ENCODE measurements at regions not wholly inside any gene's neighbourhood (a gene's known extent, or its start where the extent isn't known, plus 50 kb on each side); places are given as distances from the start of the nearest gene placed in this dataset.

- peak; percentile 92 for TF ChIP-seq ZNF407 (CRISPR knock-in tag; IDR thresholded peaks at IDR 0.05; ENCODE audit: not compliant biosample characterization)
- no peak for TF ChIP-seq SRSF4 (IDR thresholded peaks at IDR 0.05; ENCODE audit: low read depth, low read length, poor library complexity, severe bottlenecking)
- no peak for TF ChIP-seq ZBTB3 (CRISPR knock-in tag; IDR thresholded peaks at IDR 0.05; ENCODE audit: borderline replicate concordance, low read depth)
- TF ChIP-seq ZNF790 (CRISPR knock-in tag; IDR thresholded peaks at IDR 0.05; ENCODE audit: borderline replicate concordance) = no peak
- TF ChIP-seq ZBTB7B (CRISPR knock-in tag; IDR thresholded peaks at IDR 0.05) = peak; percentile 31; the same call in 1 of the 2 replicates
- no peak for TF ChIP-seq ZGPAT (CRISPR knock-in tag; IDR thresholded peaks at IDR 0.05)
- peak; percentile 57 for TF ChIP-seq ATF2 (CRISPR knock-in tag; IDR thresholded peaks at IDR 0.05)
- no peak; the same call in 1 of the 2 replicates for TF ChIP-seq NFATC3 (CRISPR knock-in tag; IDR thresholded peaks at IDR 0.05)
- TF ChIP-seq ZNF850 (CRISPR knock-in tag; conservative IDR thresholded peaks at IDR 0.05) = no peak
- TF ChIP-seq ADNP (CRISPR knock-in tag; IDR thresholded peaks at IDR 0.05) = no peak
These were observed 214.5 kb upstream of the ZNF184 start (continued) for GRCh38 chr6:27687154-27688013.

Measured in HepG2 (cell line).